ENCODE measurements at regions not wholly inside any gene's neighbourhood (a gene's known extent, or its start where the extent isn't known, plus 50 kb on each side); places are given as distances from the start of the nearest gene placed in this dataset.

GRCh38 chr17:53891726-53892125, 69.0 kb downstream of the KIF2B start:
- TF ChIP-seq, protein P1, sequence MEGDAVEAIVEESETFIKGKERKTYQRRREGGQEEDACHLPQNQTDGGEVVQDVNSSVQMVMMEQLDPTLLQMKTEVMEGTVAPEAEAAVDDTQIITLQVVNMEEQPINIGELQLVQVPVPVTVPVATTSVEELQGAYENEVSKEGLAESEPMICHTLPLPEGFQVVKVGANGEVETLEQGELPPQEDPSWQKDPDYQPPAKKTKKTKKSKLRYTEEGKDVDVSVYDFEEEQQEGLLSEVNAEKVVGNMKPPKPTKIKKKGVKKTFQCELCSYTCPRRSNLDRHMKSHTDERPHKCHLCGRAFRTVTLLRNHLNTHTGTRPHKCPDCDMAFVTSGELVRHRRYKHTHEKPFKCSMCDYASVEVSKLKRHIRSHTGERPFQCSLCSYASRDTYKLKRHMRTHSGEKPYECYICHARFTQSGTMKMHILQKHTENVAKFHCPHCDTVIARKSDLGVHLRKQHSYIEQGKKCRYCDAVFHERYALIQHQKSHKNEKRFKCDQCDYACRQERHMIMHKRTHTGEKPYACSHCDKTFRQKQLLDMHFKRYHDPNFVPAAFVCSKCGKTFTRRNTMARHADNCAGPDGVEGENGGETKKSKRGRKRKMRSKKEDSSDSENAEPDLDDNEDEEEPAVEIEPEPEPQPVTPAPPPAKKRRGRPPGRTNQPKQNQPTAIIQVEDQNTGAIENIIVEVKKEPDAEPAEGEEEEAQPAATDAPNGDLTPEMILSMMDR (IDR thresholded peaks at IDR 0.05; ENCODE audit: insufficient read depth, low read length, severe bottlenecking) = no peak
- no peak overlapping the region for H3K4me3 ChIP-seq (ENCODE audit: low read depth, low read length)
- no peaks in the 10 kb centered on the region for H3K36me3 ChIP-seq (ENCODE audit: control insufficient read depth, insufficient read depth, low read length)
- no peaks in the 10 kb centered on the region for H3K27me3 ChIP-seq (ENCODE audit: control insufficient read depth, insufficient read depth, low read length)
- DNase-seq (ENCODE audit: low read depth) (no peak), FAIRE-seq (no peak)

DNA sequence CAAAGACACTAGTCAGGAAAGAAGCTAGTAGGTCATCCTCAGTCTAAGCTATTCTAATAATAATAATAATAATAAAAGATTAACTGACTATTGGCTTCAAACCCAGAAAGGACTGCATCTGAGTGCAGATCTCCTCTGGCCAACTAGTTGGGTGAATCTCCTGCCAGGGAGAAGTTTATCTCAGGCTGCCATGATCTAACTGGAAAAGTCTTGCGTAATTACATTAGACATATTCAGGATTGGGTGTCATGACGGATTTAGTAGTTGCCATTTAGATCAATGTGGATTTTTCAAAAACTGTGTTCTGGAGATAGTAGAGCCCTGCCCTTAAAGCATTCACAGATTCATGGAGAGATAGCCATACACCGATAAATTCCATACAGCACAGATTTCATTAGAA, 69.5 kb downstream of the KIF2B start:
- Histone ChIP-seq H3K36me3 (ENCODE audit: control insufficient read depth, insufficient read depth, low read length) (no peaks in the 10 kb centered on the region), H3K4me3 (ENCODE audit: low read depth, low read length) (no peak overlapping the region), H3K27me3 (ENCODE audit: control insufficient read depth, insufficient read depth, low read length) (no peaks in the 10 kb centered on the region)
- TF ChIP-seq, protein P1 (IDR thresholded peaks at IDR 0.05; ENCODE audit: insufficient read depth, low read length, severe bottlenecking) = no peak
- FAIRE-seq (no peak), DNase-seq (ENCODE audit: low read depth) (no peak)

- DNase-seq (ENCODE audit: low read depth) (no peak), FAIRE-seq (no peak)
- Histone ChIP-seq H3K4me3 (ENCODE audit: low read depth, low read length) (no peak overlapping the region), H3K36me3 (ENCODE audit: control insufficient read depth, insufficient read depth, low read length) (no peaks in the 10 kb centered on the region), H3K27me3 (ENCODE audit: control insufficient read depth, insufficient read depth, low read length) (no peaks in the 10 kb centered on the region)
- TF ChIP-seq, protein P1 (IDR thresholded peaks at IDR 0.05; ENCODE audit: insufficient read depth, low read length, severe bottlenecking) = no peak
Observed at GRCh38 chr17:53894591-53894990, 71.9 kb downstream of the KIF2B start.

GRCh38 chr17:53896047-53896446, 73.3 kb downstream of the KIF2B start:
- TF ChIP-seq, protein P1 (IDR thresholded peaks at IDR 0.05; ENCODE audit: insufficient read depth, low read length, severe bottlenecking) = no peak
- no peak for FAIRE-seq

GRCh38 chr17:53900951-53901350, 78.2 kb downstream of the KIF2B start:
- Histone ChIP-seq H3K27me3 (ENCODE audit: control insufficient read depth, insufficient read depth, low read length) (no peaks in the 10 kb centered on the region), H3K36me3 (ENCODE audit: control insufficient read depth, insufficient read depth, low read length) (no peaks in the 10 kb centered on the region), H3K4me3 (ENCODE audit: low read depth, low read length) (no peak overlapping the region)
- FAIRE-seq (no peak), DNase-seq (ENCODE audit: low read depth) (no peak)
- TF ChIP-seq, protein P1 (IDR thresholded peaks at IDR 0.05; ENCODE audit: insufficient read depth, low read length, severe bottlenecking) = no peak

More at GRCh38 chr17:53896047-53896446, 73.3 kb downstream of the KIF2B start:
- DNase-seq (ENCODE audit: low read depth) = no peak
- H3K4me3 ChIP-seq (ENCODE audit: low read depth, low read length) = no peak overlapping the region
- H3K27me3 ChIP-seq (ENCODE audit: control insufficient read depth, insufficient read depth, low read length) = no peaks in the 10 kb centered on the region
- H3K36me3 ChIP-seq (ENCODE audit: control insufficient read depth, insufficient read depth, low read length) = no peaks in the 10 kb centered on the region

GRCh38 chr17:53907435-53907834, 84.7 kb downstream of the KIF2B start:
- TF ChIP-seq, protein P1 (IDR thresholded peaks at IDR 0.05; ENCODE audit: insufficient read depth, low read length, severe bottlenecking) = no peak

More at GRCh38 chr17:53907435-53907834, 84.7 kb downstream of the KIF2B start:
- no peaks in the 10 kb centered on the region for H3K36me3 ChIP-seq (ENCODE audit: control insufficient read depth, insufficient read depth, low read length)
- no peaks in the 10 kb centered on the region for H3K27me3 ChIP-seq (ENCODE audit: control insufficient read depth, insufficient read depth, low read length)
- DNase-seq (ENCODE audit: low read depth) (no peak), FAIRE-seq (no peak)
- H3K4me3 ChIP-seq (ENCODE audit: low read depth, low read length) = no peak overlapping the region
